ENCODE measurements at regions not wholly inside any gene's neighbourhood (a gene's known extent, or its start where the extent isn't known, plus 50 kb on each side); places are given as distances from the start of the nearest gene placed in this dataset.

GRCh38 chr6:102197211-102197610 is 803.7 kb downstream of the GRIK2 start:
- H3K4me1 ChIP-seq (ENCODE audit: insufficient read depth, low read length): no peaks in the 10 kb centered on the region
- no peak overlapping the region for H2BK20ac ChIP-seq (ENCODE audit: low read depth, low read length, poor library complexity, severe bottlenecking)
- H4K8ac ChIP-seq (replicated peaks; ENCODE audit: insufficient read length, low read depth, low read length): no peak overlapping the region
- no peak overlapping the region for H3K4me2 ChIP-seq (ENCODE audit: insufficient read depth, insufficient read length, low read length)
- no peak overlapping the region for H3K4ac ChIP-seq (ENCODE audit: low read depth, low read length)
- H3K79me1 ChIP-seq (ENCODE audit: insufficient read depth, low read depth, low read length, poor library complexity, severe bottlenecking): no peaks in the 10 kb centered on the region
- no peak overlapping the region for H3K27ac ChIP-seq (ENCODE audit: insufficient read length, low read depth, low read length)
- no CpG with 5 or more reads among the region's 3 CpGs for WGBS (ENCODE audit: extremely low coverage, insufficient read length, low lambda C conversion rate)
- no peaks in the 10 kb centered on the region for H3K23me2 ChIP-seq (ENCODE audit: insufficient read length, low read depth, low read length, poor library complexity, severe bottlenecking)
- no peak overlapping the region for H3T11ph ChIP-seq (ENCODE audit: low read length)
- TF ChIP-seq CTCF (conservative IDR thresholded peaks at IDR 0.05): no peak
- H2BK12ac ChIP-seq (ENCODE audit: insufficient read length, low read depth, low read length): no peak overlapping the region
- H4K91ac ChIP-seq (ENCODE audit: insufficient read length, low read depth, low read length): no peak overlapping the region
- H3K56ac ChIP-seq (ENCODE audit: insufficient read length, low read depth, low read length): no peak overlapping the region
- no peak overlapping the region for H2BK120ac ChIP-seq (ENCODE audit: low read depth, low read length, poor library complexity, severe bottlenecking)
- H3K9me3 Mint-ChIP-seq: peaks cover 38 to 43% of the 10 kb centered on the region in 2 experiments
- H3K36me3 Mint-ChIP-seq (ENCODE audit: insufficient read depth in 1 of 3, low read depth in 3 of 3): peaks cover 26 to 30% (median 28%) of the 10 kb centered on the region in 3 experiments
- H3K9me3 ChIP-seq (ENCODE audit: control insufficient read depth, low read depth, low read length): peaks cover 6% of the 10 kb centered on the region
- H3K27me3 Mint-ChIP-seq (ENCODE audit: low read depth): no peaks in the 10 kb centered on the region
- H4K20me1 ChIP-seq (ENCODE audit: control insufficient read depth, insufficient read depth, insufficient read length): no peaks in the 10 kb centered on the region
- H3K27ac Mint-ChIP-seq: no peak overlapping the region
- H3K9ac ChIP-seq (ENCODE audit: extremely low read depth, insufficient read length, low read length): no peak overlapping the region
- no peak overlapping the region for H2AFZ ChIP-seq (ENCODE audit: low read length)
- H4K5ac ChIP-seq (ENCODE audit: insufficient read length, low read depth, low read length): no peak overlapping the region
- no peak overlapping the region for H2BK15ac ChIP-seq (ENCODE audit: low read depth, low read length)
- H3K4me1 Mint-ChIP-seq: no peaks in the 10 kb centered on the region
- no peak overlapping the region for H2AK5ac ChIP-seq (ENCODE audit: insufficient read length, low read length)
- no peaks in the 10 kb centered on the region for H3K27me3 ChIP-seq (ENCODE audit: insufficient read depth, low read length)
- no peak overlapping the region for H3K4me3 Mint-ChIP-seq
- no peak overlapping the region for H2BK5ac ChIP-seq (ENCODE audit: insufficient read length, low read length)
- H3K79me2 ChIP-seq (ENCODE audit: insufficient read depth, low read length): no peaks in the 10 kb centered on the region
- H3K14ac ChIP-seq (ENCODE audit: insufficient read depth, low read length): no peak overlapping the region
- H3K23ac ChIP-seq (ENCODE audit: insufficient read length, low read depth, low read length): no peak overlapping the region
- no peak overlapping the region for H3K18ac ChIP-seq (ENCODE audit: insufficient read length, low read depth, low read length)
- no peak for DNase-seq
